Daoy (cell line): ENCODE measurements at regions not wholly inside any gene's neighbourhood (a gene's known extent, or its start where the extent isn't known, plus 50 kb on each side); places are given as distances from the start of the nearest gene placed in this dataset.

Experiments used
- DNase-seq: peaks from one replicate; pipeline ENCODE4 v3.0.0-alpha.2; 2015; ENCODE audit warnings: low read depth

DNA sequence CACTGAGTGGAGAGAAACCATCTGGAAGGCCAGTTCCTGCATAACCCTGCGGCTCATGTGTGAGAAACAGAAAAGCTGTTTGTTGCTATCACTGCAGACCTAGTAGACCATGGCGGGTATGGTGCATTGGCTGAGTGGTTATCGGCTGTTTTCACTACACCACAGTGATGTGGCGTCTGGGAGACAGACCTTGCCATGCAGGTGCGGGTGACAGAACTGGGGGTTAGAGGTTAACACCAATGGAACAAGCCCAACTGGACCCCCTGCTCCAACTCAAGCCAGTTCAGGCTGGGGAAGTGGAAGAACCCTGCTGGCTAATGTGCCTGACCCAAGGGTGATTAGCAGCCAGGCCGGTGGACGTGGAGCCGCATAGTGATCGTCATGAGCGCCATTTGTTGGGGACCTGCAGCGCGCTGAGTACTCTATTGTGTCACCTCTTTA, 91.9 kb downstream of the IRF8 start:
- no peak for DNase-seq

DNA sequence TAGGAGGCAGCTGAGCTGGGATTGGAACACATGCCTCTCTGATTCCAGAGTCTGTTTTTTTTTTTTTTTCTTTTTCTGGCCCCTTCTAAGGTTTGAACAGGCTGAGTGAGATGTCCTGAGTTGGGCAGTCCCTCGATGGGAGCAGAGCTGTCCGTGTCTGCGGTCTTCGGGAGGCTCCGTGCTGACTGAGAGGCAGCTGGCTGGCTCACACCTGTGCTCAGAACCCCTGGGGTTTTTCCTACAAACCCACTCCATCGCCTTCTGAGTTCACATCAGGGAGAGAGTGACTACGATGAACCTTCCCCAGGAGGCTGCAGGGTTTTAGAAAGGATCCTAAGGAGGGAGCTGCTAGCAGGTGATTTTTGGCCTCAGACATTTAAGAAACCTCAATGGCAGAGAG, 92.5 kb downstream of the IRF8 start:
- DNase-seq, result no peak

DNA sequence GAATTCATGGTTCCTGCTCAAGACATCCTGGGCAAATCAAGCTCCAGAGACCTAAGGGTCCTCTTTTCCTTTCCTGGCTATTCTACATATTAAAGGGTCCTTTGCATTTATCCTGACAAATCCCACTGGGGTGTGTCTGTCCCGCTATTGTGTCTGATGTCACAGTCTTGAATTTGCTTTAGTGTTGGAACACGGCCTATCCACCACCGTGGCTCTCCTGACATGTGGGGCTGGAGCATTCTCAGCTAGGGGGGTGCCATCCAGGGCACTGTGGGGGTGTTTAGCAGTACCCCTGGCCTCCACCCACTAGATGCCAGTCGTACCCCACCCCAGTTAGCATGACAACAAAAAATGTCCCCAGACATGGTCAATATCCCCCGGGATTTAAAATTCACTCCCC, 92.9 kb downstream of the IRF8 start:
- DNase-seq, result no peak

DNA sequence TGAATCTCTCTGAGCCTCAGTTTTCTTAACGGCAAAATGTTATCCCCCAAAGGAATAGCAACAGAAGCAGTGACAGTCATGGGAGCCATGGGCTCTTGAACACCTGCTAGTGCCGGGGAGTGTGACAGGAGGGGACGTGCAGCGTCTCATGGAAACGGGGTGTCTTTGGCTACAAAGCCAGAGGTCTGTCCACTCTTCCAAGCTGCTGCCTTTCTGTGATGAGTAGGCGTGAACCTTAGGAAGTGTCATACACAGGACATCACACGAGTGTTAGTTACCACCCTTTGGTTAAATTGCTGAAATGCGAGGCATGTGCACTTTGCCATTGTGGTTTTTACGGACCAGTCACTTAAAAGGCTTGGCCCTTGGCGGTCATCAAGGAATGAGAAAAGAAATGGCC, 93.4 kb downstream of the IRF8 start:
- no peak for DNase-seq

DNA sequence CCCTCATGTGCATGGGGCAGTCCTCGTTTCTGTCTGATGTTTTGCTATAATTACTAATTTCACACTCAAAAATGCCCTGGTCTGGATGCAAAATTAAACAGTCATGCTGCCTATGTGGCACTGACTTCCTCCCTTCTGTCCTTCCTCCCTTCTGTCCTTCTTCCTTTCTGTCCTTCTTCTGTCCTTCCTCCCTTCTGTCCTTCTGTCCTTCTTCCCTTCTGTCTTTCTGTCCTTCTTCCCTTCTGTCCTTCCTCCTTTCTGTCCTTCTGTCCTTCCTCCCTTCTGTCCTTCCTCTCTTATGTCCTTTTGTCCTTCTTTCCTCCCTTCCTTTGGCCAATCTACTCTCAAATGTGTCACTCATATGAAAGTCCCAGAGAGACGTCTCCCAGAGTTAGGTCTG, 93.8 kb downstream of the IRF8 start:
- DNase-seq, result no peak

DNA sequence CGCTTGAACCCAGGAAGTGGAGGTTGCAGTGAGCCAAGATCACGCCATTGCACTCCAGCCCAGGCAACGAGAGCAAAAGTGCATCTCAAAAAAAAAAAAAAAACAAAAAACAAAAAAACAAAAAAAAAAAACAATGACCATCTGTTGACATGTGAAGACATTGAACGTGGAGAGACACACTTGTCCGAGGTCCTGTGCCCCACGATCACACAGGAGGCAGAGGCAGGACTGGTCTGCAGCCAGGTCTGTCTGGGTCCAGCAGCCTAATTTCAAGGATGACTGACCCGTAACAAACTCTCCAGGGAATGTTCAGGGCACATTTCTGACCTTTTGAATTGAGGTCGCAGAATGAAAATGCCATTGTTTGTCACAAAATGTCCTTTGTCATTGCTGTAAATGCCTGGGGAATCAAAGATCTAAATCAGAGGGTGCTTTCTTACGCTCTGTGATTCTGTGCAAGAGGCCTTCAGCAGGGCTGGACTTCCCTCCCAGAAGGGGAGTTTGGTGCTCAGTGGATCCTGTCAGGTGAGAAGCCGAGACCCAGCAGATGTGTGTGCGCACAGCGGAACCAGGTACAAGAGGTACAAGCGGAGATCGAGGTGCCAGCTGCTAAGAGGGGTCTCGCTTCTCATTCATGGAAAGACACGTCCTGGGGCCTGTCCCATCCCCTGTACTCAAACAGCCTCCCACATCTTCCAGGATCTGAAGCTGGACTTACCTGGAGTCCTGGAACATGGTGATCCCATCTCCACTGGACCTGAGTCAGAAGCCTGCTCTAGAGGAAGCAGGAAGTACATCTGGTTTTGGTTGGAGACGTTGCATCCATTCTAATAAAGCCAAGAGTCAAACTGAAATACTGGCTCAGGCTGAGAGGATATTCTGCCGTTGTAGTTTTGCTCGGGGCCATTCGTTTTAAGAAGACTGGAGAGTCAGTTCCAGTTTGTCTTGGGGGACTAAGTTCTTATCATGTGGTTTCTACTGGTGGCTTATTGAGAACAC, 95.8 kb downstream of the IRF8 start:
- DNase-seq, result no peak

- DNase-seq, result no peak
Observed at GRCh38 chr16:85995541-85996423, 96.8 kb downstream of the IRF8 start.

- DNase-seq, result peak; percentile 13
Observed at GRCh38 chr16:85996843-85997242, 97.9 kb downstream of the IRF8 start.

DNA sequence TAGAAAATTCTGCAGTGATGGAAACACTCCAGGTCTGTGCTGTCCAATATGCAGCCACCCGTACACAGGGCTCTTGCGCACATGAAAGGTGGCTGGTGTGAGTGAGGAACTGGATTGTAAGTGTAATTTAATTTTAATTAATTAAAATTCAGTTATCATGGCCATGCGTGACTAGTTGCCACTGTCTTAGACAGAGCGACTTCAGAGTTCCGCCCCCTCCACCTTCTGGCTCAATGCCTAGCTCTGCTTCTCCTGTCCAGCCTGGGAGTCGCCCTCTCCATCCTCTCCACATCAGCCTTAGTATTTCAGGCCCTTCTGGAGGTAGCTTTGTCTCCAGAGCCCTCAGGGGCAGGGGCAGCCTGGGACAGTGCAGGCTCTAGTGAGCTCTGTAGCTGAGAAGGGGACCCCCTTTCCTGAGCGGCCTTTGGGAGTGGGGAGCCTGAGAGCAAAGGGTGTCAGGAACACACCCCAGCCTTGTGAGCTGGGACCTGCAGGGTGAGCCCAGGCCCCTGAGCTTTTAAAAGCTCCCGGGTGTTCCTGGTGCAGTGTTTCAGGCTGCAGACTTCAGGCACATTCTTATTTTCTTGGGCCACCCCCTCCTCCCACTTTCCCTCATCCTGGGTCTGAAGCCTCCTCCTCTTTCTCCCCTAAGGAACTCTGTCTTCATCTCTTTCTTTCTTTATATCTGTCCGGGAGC, 99.4 kb downstream of the IRF8 start:
- no peak for DNase-seq

- peak; percentile 19 for DNase-seq
Observed at GRCh38 chr16:85998868-85999729, 100.1 kb downstream of the IRF8 start.

DNA sequence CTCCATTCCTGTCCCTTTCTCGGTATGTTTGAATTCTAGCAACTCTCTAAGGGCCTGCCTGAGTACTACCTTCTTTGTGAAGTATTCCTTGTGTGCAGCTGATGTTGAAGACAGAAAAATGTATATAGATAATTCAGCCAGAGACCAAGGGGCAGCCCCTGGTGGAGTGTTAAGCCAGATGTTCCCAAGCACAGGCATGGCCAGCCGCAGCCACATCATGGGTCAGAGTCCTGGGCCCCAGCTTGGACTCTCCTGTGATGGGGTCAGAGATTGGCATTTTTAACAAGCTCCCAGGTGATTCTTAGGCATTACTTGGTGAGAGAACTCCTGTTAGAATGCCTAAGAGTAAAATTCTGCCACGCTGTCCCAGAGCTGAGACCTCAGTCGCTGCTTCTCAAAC, 100.8 kb downstream of the IRF8 start:
- no peak for DNase-seq

- no peak for DNase-seq
Observed at GRCh38 chr16:86002178-86002900, 103.4 kb downstream of the IRF8 start.

- DNase-seq, result no peak
Observed at GRCh38 chr16:86007524-86007923, 108.6 kb downstream of the IRF8 start.

DNA sequence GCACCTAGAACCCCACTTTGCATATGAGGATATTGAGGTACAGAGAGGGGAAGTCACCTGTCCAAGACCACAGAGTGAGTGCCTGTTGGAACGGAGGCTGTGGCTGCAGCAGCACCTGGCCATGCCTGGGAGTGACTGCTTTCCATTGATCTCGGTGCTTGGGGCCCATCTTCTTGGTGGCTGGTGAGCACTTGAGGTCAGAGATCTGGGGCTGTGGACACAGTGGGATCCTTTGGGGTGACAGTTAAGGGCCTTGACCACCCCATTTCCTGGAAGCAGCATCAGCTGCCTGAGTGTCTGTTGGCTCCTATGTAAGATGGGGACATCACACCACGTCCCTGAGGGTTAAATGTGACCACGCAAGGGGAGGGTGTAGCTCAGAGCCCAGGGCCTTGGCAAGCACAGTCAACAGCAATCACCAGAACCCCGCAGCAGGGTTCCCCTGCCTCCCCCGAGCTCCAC, 111.7 kb downstream of the IRF8 start:
- DNase-seq, result no peak

GRCh38 chr16:86011532-86011931, 112.6 kb downstream of the IRF8 start:
- no peak for DNase-seq

DNA sequence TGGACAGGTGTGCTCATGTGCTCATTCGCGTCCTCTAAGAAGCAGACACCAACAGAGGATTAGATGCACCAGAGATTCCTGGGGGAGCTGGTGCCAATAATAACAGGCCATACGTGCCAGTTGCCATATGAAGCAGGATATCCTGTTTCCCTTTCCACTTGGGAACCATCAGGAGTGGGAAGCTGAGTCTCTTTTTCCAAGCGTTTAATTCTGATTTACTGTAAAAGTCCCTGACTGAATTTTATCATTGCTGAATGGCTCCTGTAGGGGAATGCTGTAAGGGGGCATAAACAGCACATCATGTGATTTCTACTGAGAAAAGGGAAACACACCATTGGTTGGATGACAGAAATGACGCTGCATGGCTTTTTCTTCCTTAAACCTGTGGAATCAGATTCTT, 113.3 kb downstream of the IRF8 start:
- DNase-seq, result no peak

GRCh38 chr16:86013867-86014266, 114.9 kb downstream of the IRF8 start:
- no peak for DNase-seq

GRCh38 chr16:86015606-86016005, 116.6 kb downstream of the IRF8 start:
- no peak for DNase-seq

- peak; percentile 53 for DNase-seq
Observed at GRCh38 chr16:86016201-86016965, 117.4 kb downstream of the IRF8 start.
